Progenitor cell of endocrine pancreas (in vitro differentiated cells): ENCODE measurements at regions not wholly inside any gene's neighbourhood (a gene's known extent, or its start where the extent isn't known, plus 50 kb on each side); places are given as distances from the start of the nearest gene placed in this dataset.

ENCODE experiments used
- DNase-seq: peaks from one replicate; pipeline ENCODE4 v3.0.0; 2021; ENCODE audit warnings: low spot score; ENCODE audit not compliant: unreplicated experiment
- H3K27ac Mint-ChIP-seq: 2 replicates; pipeline ENCODE4 v1.8.0; 2021; ENCODE audit warnings: mild to moderate bottlenecking, moderate library complexity, mixed read lengths
- H3K27me3 Mint-ChIP-seq: 2 replicates; pipeline ENCODE4 v1.8.0; 2021; ENCODE audit warnings: mixed read lengths
- H3K36me3 Mint-ChIP-seq: 2 replicates; pipeline ENCODE4 v1.8.0; 2022; ENCODE audit warnings: mixed read lengths; ENCODE audit not compliant: insufficient read depth
- H3K4me1 Mint-ChIP-seq: 2 replicates; pipeline ENCODE4 v1.8.0; 2021; ENCODE audit warnings: low read depth, mixed read lengths
- H3K4me3 Mint-ChIP-seq: 2 replicates; pipeline ENCODE4 v1.8.0; 2021; ENCODE audit warnings: low read depth, mild to moderate bottlenecking, moderate library complexity, mixed read lengths
- H3K9me3 Mint-ChIP-seq: 2 replicates; pipeline ENCODE4 v1.8.0; 2021; ENCODE audit warnings: low read depth, mixed read lengths
- TF ChIP-seq, protein P1 (sequence below): fragments of 200-600 bp; sonication (generic); IDR thresholded peaks from one replicate; pipeline ENCODE4 v1.5.0; 2021; ENCODE audit warnings: antibody characterized with exemption, mild to moderate bottlenecking; ENCODE audit not compliant: unreplicated experiment

DNA sequence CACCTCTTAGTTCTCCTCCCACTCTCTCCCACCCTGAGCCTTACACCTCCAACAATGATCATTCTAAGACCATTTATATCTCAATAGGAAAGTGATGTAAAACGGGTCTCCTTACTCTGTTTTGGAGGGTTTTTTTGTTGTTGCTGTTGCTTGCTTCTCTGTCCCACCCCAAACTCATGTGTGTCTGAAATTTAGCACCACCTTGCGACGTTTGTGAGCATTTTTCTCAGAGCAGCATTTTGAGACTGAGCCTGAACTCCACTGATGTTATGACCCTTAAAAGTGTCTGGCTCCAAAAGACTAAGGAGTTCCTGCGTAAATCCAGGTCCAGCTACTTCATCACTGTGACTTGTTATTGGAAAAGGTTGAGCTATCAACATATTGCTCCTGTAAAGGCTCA lies 155.0 kb downstream of the DAD1 start:
- no peaks in the 10 kb centered on the region for H3K9me3 Mint-ChIP-seq
- no peak overlapping the region for H3K4me3 Mint-ChIP-seq
- no peak overlapping the region for H3K27ac Mint-ChIP-seq
- peaks cover 15% of the 10 kb centered on the region for H3K27me3 Mint-ChIP-seq
- no peaks in the 10 kb centered on the region for H3K36me3 Mint-ChIP-seq
- no peak for DNase-seq
- H3K4me1 Mint-ChIP-seq: peaks cover 6% of the 10 kb centered on the region
- TF ChIP-seq, protein P1, sequence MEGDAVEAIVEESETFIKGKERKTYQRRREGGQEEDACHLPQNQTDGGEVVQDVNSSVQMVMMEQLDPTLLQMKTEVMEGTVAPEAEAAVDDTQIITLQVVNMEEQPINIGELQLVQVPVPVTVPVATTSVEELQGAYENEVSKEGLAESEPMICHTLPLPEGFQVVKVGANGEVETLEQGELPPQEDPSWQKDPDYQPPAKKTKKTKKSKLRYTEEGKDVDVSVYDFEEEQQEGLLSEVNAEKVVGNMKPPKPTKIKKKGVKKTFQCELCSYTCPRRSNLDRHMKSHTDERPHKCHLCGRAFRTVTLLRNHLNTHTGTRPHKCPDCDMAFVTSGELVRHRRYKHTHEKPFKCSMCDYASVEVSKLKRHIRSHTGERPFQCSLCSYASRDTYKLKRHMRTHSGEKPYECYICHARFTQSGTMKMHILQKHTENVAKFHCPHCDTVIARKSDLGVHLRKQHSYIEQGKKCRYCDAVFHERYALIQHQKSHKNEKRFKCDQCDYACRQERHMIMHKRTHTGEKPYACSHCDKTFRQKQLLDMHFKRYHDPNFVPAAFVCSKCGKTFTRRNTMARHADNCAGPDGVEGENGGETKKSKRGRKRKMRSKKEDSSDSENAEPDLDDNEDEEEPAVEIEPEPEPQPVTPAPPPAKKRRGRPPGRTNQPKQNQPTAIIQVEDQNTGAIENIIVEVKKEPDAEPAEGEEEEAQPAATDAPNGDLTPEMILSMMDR: peak; percentile 17

DNA sequence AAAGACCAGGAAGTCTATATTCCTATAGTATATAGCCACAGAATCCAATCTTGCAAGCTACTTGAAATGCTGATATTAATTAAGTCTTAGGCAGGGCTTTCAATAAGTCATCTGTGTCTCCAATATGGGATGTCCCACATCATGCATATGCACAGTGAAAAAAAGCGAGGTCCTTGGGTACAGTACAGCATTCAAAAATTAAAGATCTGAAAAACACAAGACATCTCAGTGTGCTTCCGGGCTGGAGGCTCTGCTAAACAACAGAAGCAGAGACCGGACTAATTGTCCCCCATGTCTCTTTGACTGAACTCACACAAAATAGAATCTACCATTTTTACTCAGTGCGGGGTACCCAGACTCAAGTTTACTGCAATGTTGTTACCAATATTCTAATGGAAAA lies 156.0 kb downstream of the DAD1 start:
- Mint-ChIP-seq H3K36me3 (no peaks in the 10 kb centered on the region), H3K27me3 (peaks cover 15% of the 10 kb centered on the region), H3K27ac (no peak overlapping the region), H3K4me1 (peaks cover 11% of the 10 kb centered on the region), H3K9me3 (no peaks in the 10 kb centered on the region), H3K4me3 (no peak overlapping the region)
- no peak for DNase-seq
- TF ChIP-seq, protein P1: no peak

DNA sequence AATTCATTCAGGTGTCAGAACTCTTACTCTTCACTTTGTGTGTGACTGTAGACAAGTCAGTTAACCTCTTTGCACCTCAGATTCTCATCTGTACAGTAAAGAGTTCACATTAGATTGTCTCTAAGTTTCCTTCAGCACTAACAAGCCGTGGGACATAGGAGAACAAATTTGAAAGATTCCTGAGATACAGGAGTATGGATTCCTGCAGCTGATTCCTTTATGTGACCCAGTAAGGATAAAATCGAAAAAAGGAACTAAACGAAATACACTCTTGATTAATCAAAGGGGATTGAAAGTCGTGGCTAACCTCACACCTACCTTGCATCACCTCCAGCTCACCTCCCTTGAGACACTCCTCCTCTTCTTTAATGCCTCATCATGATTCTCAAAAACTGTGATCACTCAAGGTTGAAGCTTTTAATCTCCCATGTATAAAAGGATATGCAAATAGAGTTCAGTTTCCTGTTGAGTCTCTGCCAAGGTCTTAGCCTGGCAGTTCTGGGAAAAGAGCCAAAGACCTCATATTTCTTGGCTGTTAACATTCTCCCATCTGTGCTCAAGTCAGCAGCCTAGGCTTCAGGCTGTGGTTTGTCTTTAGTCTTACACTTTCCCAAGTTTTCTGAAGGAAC lies 156.6 kb downstream of the DAD1 start:
- TF ChIP-seq, protein P1: no peak
- DNase-seq: no peak
- H3K27ac Mint-ChIP-seq: no peak overlapping the region
- H3K9me3 Mint-ChIP-seq: no peaks in the 10 kb centered on the region
- H3K27me3 Mint-ChIP-seq: peaks cover 18% of the 10 kb centered on the region
- peaks cover 13% of the 10 kb centered on the region for H3K4me1 Mint-ChIP-seq
- H3K4me3 Mint-ChIP-seq: no peak overlapping the region
- H3K36me3 Mint-ChIP-seq: no peaks in the 10 kb centered on the region

DNA sequence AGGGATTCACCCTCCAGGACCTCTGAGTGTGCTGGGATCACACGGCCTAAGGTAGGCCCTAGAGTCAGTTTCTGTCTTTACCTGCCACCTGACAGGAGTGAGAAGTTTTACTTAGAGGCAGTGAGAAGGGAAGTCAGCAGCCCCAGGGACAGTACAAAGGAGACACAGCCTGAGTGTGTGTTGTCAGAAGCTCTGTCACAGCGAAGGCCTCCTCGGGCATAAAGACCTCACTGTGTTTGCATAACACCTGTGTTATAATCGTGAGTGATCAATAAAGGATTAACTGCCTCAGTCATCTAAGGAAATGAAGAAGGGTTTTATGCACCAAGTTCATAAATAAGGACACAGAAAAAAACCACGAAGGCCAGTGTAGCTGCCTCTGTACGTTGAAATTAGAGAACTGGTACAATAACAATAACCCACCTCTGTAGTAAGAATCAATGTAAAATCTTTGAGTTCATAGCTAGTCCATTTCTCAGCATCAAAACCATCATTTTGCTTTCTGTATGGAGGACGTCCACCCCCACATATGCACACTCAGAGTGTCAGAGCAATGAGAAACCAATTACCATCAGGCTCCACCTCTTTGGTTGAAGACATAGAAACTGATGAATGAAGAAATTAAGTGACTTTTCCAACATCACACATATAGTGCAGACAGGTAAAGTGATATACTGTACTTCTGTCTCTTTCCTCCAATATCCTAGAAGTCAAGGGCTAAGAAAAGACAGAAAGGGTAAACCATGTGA lies 159.3 kb downstream of the DAD1 start:
- no peaks in the 10 kb centered on the region for H3K36me3 Mint-ChIP-seq
- H3K9me3 Mint-ChIP-seq: no peaks in the 10 kb centered on the region
- H3K27ac Mint-ChIP-seq: no peak overlapping the region
- TF ChIP-seq, protein P1: no peak
- no peak for DNase-seq
- H3K4me3 Mint-ChIP-seq: no peak overlapping the region
- H3K4me1 Mint-ChIP-seq: peaks cover 13% of the 10 kb centered on the region
- H3K27me3 Mint-ChIP-seq: peaks cover 21% of the 10 kb centered on the region

DNA sequence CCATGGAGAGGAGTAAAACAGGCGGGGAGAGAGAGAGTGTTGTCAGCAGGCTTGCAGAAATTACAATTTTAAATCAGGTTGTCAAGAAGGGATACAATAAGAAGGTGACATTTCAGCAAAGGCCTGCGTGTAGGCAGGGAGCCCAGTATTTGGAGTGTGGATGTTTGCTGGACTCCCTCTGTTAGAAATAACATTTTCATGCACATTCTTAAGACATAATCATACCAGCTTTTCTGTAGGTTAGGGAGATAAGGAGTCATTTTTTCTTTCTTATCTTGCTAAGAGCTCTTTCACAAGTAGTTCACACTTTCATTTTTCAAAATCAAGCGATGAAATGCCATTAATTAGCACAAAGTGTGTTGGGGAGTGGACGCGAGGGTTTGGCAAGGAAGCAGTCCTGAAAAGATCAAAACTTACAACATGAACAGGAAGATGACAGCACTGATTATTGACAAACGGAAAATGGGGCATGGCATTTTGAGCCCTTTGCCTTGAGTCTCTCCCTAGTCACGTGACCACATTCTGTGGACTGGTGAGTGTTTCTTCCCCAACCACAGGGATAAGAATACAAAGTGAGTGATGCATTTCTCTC lies 160.2 kb downstream of the DAD1 start:
- no peaks in the 10 kb centered on the region for H3K9me3 Mint-ChIP-seq
- peaks cover 17% of the 10 kb centered on the region for H3K4me1 Mint-ChIP-seq
- TF ChIP-seq, protein P1: no peak
- H3K27ac Mint-ChIP-seq: no peak overlapping the region
- no peak for DNase-seq
- peaks cover 21% of the 10 kb centered on the region for H3K27me3 Mint-ChIP-seq
- H3K4me3 Mint-ChIP-seq: no peak overlapping the region
- H3K36me3 Mint-ChIP-seq: no peaks in the 10 kb centered on the region
